ENCODE measurements at regions not wholly inside any gene's neighbourhood (a gene's known extent, or its start where the extent isn't known, plus 50 kb on each side); places are given as distances from the start of the nearest gene placed in this dataset.

DNA sequence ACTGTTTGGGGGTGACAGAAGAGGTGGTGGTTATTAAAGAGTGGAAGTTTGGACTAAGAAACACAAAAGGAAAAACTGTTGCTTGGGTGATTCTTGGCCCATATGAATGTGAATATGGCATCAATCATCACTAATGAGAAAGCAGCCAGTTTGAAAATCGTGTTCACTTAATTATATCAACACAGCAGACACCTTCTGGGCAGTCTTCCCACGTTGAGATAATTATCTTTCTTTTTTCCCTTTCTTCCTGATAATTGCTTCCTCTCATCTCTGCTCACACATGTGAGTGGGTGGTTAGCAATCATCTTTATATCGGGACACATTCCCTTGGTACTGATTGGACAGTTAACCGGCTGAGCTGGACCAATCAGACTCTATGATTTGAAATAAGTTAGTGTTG lies 539.7 kb downstream of the AACS start:
- H3K9me2 ChIP-seq (ENCODE audit: insufficient read depth, low read length): no peaks in the 10 kb centered on the region
- H3K4me2 ChIP-seq (ENCODE audit: low read length): no peak overlapping the region
- H3K36me3 ChIP-seq (ENCODE audit: insufficient read depth, low read length): no peaks in the 10 kb centered on the region
- H3K27ac ChIP-seq (ENCODE audit: low read depth, low read length, poor library complexity, severe bottlenecking): no peak overlapping the region
- H3K79me2 ChIP-seq (ENCODE audit: insufficient read depth, low read depth, low read length): no peaks in the 10 kb centered on the region
- intact Hi-C loops (cut with micrococcal nuclease; ENCODE audit: unreplicated experiment): no loop called here
- DNase-seq (ENCODE audit: low spot score): no peak
- H3K9me3 ChIP-seq (ENCODE audit: low read length): no peaks in the 10 kb centered on the region
- H2AFZ ChIP-seq (ENCODE audit: low read length): no peak overlapping the region
- no peak for TF ChIP-seq EZH2phosphoT487 (IDR thresholded peaks at IDR 0.05; ENCODE audit: borderline replicate concordance, low read depth, low read length)
- TF ChIP-seq, protein P1, sequence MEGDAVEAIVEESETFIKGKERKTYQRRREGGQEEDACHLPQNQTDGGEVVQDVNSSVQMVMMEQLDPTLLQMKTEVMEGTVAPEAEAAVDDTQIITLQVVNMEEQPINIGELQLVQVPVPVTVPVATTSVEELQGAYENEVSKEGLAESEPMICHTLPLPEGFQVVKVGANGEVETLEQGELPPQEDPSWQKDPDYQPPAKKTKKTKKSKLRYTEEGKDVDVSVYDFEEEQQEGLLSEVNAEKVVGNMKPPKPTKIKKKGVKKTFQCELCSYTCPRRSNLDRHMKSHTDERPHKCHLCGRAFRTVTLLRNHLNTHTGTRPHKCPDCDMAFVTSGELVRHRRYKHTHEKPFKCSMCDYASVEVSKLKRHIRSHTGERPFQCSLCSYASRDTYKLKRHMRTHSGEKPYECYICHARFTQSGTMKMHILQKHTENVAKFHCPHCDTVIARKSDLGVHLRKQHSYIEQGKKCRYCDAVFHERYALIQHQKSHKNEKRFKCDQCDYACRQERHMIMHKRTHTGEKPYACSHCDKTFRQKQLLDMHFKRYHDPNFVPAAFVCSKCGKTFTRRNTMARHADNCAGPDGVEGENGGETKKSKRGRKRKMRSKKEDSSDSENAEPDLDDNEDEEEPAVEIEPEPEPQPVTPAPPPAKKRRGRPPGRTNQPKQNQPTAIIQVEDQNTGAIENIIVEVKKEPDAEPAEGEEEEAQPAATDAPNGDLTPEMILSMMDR (conservative IDR thresholded peaks at IDR 0.05; ENCODE audit: low read length): no peak
- H4K20me1 ChIP-seq (ENCODE audit: insufficient read depth, low read length): no peaks in the 10 kb centered on the region
- CTCF ChIA-PET (ENCODE audit: unreplicated experiment): no interaction called here
- no TSS peak for BruUV-seq (replicated peaks)
- H3K4me3 ChIP-seq (ENCODE audit: low read depth, low read length, poor library complexity, severe bottlenecking): no peak overlapping the region
- no peaks in the 10 kb centered on the region for H3K4me1 ChIP-seq (ENCODE audit: insufficient read depth, low read length, poor library complexity, severe bottlenecking)
- POLR2A ChIA-PET: no interaction called here

DNA sequence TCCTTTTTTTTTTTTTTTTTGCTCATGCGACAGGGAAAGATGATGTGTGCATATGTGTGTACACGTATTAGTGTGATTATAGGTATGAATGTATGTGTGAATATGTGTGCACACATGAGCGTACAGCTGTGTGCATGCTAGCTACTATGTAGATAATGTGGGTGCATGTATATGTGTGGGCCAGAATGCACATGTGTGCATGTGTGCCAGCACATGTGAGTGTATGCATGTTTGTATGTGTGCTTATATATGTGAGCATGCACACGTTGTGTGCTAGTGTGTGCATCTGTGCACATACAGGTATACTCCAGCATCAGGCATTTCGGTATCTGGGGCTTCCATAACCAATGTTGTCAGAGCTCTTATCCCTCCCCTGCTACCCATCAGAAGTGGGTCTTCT lies 541.1 kb downstream of the AACS start:
- DNase-seq (ENCODE audit: low spot score): no peak
- H3K4me1 ChIP-seq (ENCODE audit: insufficient read depth, low read length, poor library complexity, severe bottlenecking): no peaks in the 10 kb centered on the region
- no peaks in the 10 kb centered on the region for H3K36me3 ChIP-seq (ENCODE audit: insufficient read depth, low read length)
- H3K4me3 ChIP-seq (ENCODE audit: low read depth, low read length, poor library complexity, severe bottlenecking): no peak overlapping the region
- no peaks in the 10 kb centered on the region for H3K9me2 ChIP-seq (ENCODE audit: insufficient read depth, low read length)
- BruUV-seq (replicated peaks): no TSS peak
- no peaks in the 10 kb centered on the region for H3K79me2 ChIP-seq (ENCODE audit: insufficient read depth, low read depth, low read length)
- H4K20me1 ChIP-seq (ENCODE audit: insufficient read depth, low read length): no peaks in the 10 kb centered on the region
- TF ChIP-seq EZH2phosphoT487 (IDR thresholded peaks at IDR 0.05; ENCODE audit: borderline replicate concordance, low read depth, low read length): no peak
- TF ChIP-seq, protein P1 (conservative IDR thresholded peaks at IDR 0.05; ENCODE audit: low read length): no peak
- no peaks in the 10 kb centered on the region for H3K9me3 ChIP-seq (ENCODE audit: low read length)
- no peak overlapping the region for H2AFZ ChIP-seq (ENCODE audit: low read length)
- H3K4me2 ChIP-seq (ENCODE audit: low read length): no peak overlapping the region
- intact Hi-C loops (cut with micrococcal nuclease; ENCODE audit: unreplicated experiment): no loop called here
- POLR2A ChIA-PET: no interaction called here
- H3K27ac ChIP-seq (ENCODE audit: low read depth, low read length, poor library complexity, severe bottlenecking): no peak overlapping the region
- CTCF ChIA-PET (ENCODE audit: unreplicated experiment): no interaction called here

DNA sequence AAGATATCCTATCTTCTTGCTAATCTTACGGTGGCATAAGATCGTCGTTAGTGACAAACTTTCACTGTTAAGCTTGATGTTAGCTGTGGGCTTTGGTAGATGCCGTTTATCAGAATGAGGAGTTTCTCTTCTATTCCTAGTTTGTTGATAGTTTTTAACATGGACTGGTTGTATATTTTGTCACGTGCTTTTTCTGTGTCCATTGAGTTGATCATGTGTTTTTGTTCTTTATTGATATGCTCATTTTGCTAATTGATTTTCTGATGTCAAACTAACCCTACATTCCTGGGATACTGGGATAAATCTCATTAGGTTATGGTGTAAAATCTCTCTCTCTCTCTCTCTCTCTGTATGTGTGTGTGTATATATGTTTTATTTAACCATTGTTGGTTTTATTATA lies 545.1 kb downstream of the AACS start:
- no peak for DNase-seq (ENCODE audit: low spot score)
- H3K36me3 ChIP-seq (ENCODE audit: insufficient read depth, low read length): no peaks in the 10 kb centered on the region
- intact Hi-C loops (cut with micrococcal nuclease; ENCODE audit: unreplicated experiment): no loop called here
- POLR2A ChIA-PET: no interaction called here
- H3K79me2 ChIP-seq (ENCODE audit: insufficient read depth, low read depth, low read length): no peaks in the 10 kb centered on the region
- no peak overlapping the region for H3K4me3 ChIP-seq (ENCODE audit: low read depth, low read length, poor library complexity, severe bottlenecking)
- TF ChIP-seq EZH2phosphoT487 (IDR thresholded peaks at IDR 0.05; ENCODE audit: borderline replicate concordance, low read depth, low read length): no peak
- TF ChIP-seq, protein P1 (conservative IDR thresholded peaks at IDR 0.05; ENCODE audit: low read length): no peak
- CTCF ChIA-PET (ENCODE audit: unreplicated experiment): no interaction called here
- H2AFZ ChIP-seq (ENCODE audit: low read length): no peak overlapping the region
- H3K27ac ChIP-seq (ENCODE audit: low read depth, low read length, poor library complexity, severe bottlenecking): no peak overlapping the region
- no peaks in the 10 kb centered on the region for H3K4me1 ChIP-seq (ENCODE audit: insufficient read depth, low read length, poor library complexity, severe bottlenecking)
- no peaks in the 10 kb centered on the region for H4K20me1 ChIP-seq (ENCODE audit: insufficient read depth, low read length)
- H3K9me2 ChIP-seq (ENCODE audit: insufficient read depth, low read length): no peaks in the 10 kb centered on the region
- no TSS peak for BruUV-seq (replicated peaks)
- H3K4me2 ChIP-seq (ENCODE audit: low read length): no peak overlapping the region
- no peaks in the 10 kb centered on the region for H3K9me3 ChIP-seq (ENCODE audit: low read length)
